ENCODE measurements at regions not wholly inside any gene's neighbourhood (a gene's known extent, or its start where the extent isn't known, plus 50 kb on each side); places are given as distances from the start of the nearest gene placed in this dataset.

DNA sequence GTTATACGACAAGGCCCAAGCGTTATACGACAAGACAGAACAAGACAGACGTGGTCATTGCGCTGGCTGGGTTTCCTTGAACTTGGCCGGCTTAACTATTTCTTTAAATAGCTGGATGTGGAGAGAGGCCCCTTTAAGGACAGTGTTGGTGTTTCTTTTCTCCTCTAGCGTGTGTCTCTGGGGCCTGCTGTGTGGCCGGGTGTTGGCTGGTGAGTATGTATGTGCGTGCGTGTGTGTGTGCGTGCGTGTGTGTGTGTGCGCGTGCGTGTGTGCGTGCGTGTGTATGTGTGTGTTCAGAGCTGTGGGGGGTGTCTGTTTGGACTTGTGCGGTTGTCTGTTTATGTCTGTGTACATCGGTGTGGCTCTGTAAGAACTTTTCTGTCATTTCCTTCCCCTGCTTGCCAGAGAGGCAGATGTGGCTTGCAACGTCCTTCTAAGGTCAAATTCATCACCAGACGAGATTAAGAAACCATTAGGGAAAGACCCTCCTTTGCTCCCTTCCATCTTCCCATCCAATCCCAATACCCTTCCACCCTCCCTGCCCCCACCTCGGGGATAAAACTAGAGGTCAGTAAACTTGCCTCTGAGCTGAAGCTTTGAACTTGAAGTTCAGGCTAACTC is 78.6 kb upstream of the TBX3 start:
- H3K56ac ChIP-seq (replicated peaks; ENCODE audit: insufficient read length, low read depth, low read length) = no peak overlapping the region
- no peak overlapping the region for H2BK5ac ChIP-seq (ENCODE audit: low read depth, low read length)
- no peaks in the 10 kb centered on the region for H3K79me1 ChIP-seq (ENCODE audit: low read depth, low read length)
- H3K4me2 ChIP-seq (ENCODE audit: insufficient read depth in 1 of 2, low read depth in 2 of 2, low read length in 2 of 2) = no peak overlapping the region
- no peak for DNase-seq (ENCODE audit: low read depth in 1 of 2, low spot score in 2 of 2)
- no peaks in the 10 kb centered on the region for H3K36me3 ChIP-seq (ENCODE audit: control insufficient read depth in 2 of 4, insufficient read depth in 4 of 4, low read length in 3 of 4)
- no peak overlapping the region for H2BK20ac ChIP-seq (ENCODE audit: low read length)
- FAIRE-seq = no peak
- 92% methylated on average over 22 of the region's 22 CpGs; no CpG with 5 or more reads in 1 of the 2 experiments for WGBS, 2 experiments (ENCODE audit: extremely low coverage in 1 of 2, insufficient coverage in 1 of 2, insufficient read length in 1 of 2, insufficient replicate concordance in 2 of 2, low coverage in 1 of 2, low lambda C conversion rate in 2 of 2, missing lambda C conversion rate in 1 of 2)
- H4K8ac ChIP-seq (ENCODE audit: extremely low read depth, insufficient read depth, low read length) = no peak overlapping the region
- TF ChIP-seq TAF1 (IDR thresholded peaks at IDR 0.05; ENCODE audit: low read depth, low read length) = no peak
- no peak for TF ChIP-seq PHF8 (conservative IDR thresholded peaks at IDR 0.05; ENCODE audit: low read depth, low read length)
- TF ChIP-seq GTF2F1 (IDR thresholded peaks at IDR 0.05; ENCODE audit: borderline replicate concordance, low read depth, low read length) = no peak
- no peak for TF ChIP-seq POU5F1 (IDR thresholded peaks at IDR 0.05; ENCODE audit: low read depth, low read length)
- TF ChIP-seq, protein P1, sequence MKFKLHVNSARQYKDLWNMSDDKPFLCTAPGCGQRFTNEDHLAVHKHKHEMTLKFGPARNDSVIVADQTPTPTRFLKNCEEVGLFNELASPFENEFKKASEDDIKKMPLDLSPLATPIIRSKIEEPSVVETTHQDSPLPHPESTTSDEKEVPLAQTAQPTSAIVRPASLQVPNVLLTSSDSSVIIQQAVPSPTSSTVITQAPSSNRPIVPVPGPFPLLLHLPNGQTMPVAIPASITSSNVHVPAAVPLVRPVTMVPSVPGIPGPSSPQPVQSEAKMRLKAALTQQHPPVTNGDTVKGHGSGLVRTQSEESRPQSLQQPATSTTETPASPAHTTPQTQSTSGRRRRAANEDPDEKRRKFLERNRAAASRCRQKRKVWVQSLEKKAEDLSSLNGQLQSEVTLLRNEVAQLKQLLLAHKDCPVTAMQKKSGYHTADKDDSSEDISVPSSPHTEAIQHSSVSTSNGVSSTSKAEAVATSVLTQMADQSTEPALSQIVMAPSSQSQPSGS (IDR thresholded peaks at IDR 0.05; ENCODE audit: low read length) = no peak
- H2AK5ac ChIP-seq (ENCODE audit: low read depth, low read length) = no peak overlapping the region
- no peak overlapping the region; the same call in 1 of the 2 replicates for H2BK12ac ChIP-seq (ENCODE audit: low read depth, low read length)
- H2BK120ac ChIP-seq (replicated peaks; ENCODE audit: low read depth, low read length) = no peak overlapping the region
- H3K23me2 ChIP-seq (ENCODE audit: low read depth, low read length) = no peaks in the 10 kb centered on the region
- ChIA-PET POLR2A (ENCODE audit: partially characterized antibody) (no interaction called here), CTCF (ENCODE audit: partially characterized antibody) (no interaction called here)
- no peak overlapping the region for H3K4me3 ChIP-seq (ENCODE audit: extremely low read depth in 1 of 4, insufficient read depth in 2 of 4, low read depth in 3 of 4, low read length in 4 of 4)
- H4K91ac ChIP-seq (replicated peaks; ENCODE audit: insufficient read length, low read length) = no peak overlapping the region
- H2BK15ac ChIP-seq (ENCODE audit: low read length) = no peak overlapping the region
- H3K27ac ChIP-seq (ENCODE audit: low read depth, low read length) = no peak overlapping the region
- H3K18ac ChIP-seq (ENCODE audit: extremely low read depth, low read length) = no peak overlapping the region
- H3K4ac ChIP-seq (replicated peaks; ENCODE audit: insufficient read length, low read depth, low read length) = no peak overlapping the region
- no peaks in the 10 kb centered on the region for H4K20me1 ChIP-seq (replicated peaks in 1 of 2; ENCODE audit: control insufficient read depth in 1 of 2, insufficient read depth in 2 of 2, low read length in 2 of 2)
- no peaks in the 10 kb centered on the region for H3K79me2 ChIP-seq (ENCODE audit: control insufficient read depth in 1 of 2, insufficient read depth in 2 of 2, low read length in 2 of 2)
- H3K14ac ChIP-seq (ENCODE audit: insufficient read length) = no peak overlapping the region
- no peak overlapping the region for H2AFZ ChIP-seq (ENCODE audit: low read length)
- H4K5ac ChIP-seq (ENCODE audit: insufficient read length, low read depth, low read length) = no peak overlapping the region
- no peak overlapping the region for H3K9ac ChIP-seq (replicated peaks in 1 of 4; ENCODE audit: extremely low read depth in 1 of 4, low read depth in 3 of 4, low read length in 3 of 4)
- no peak overlapping the region for H3K23ac ChIP-seq (ENCODE audit: insufficient read length)
- no peaks in the 10 kb centered on the region for H3K27me3 ChIP-seq (replicated peaks in 1 of 4; ENCODE audit: control insufficient read depth in 3 of 4, extremely low read depth in 1 of 4, insufficient read depth in 3 of 4, low read length in 3 of 4)
- no peaks in the 10 kb centered on the region for H3K9me3 ChIP-seq (ENCODE audit: insufficient read depth in 2 of 2, low read depth in 1 of 2, low read length in 1 of 2)
- H3K4me1 ChIP-seq (replicated peaks in 1 of 4; ENCODE audit: control insufficient read depth in 3 of 4, insufficient read depth in 4 of 4, low read length in 3 of 4) = peaks cover 0 to 4% (median 0%) of the 10 kb centered on the region in 4 experiments; a peak in 1 of 7 replicates

All from H1 (cell line).